ENCODE measurements at regions not wholly inside any gene's neighbourhood (a gene's known extent, or its start where the extent isn't known, plus 50 kb on each side); places are given as distances from the start of the nearest gene placed in this dataset.

DNA sequence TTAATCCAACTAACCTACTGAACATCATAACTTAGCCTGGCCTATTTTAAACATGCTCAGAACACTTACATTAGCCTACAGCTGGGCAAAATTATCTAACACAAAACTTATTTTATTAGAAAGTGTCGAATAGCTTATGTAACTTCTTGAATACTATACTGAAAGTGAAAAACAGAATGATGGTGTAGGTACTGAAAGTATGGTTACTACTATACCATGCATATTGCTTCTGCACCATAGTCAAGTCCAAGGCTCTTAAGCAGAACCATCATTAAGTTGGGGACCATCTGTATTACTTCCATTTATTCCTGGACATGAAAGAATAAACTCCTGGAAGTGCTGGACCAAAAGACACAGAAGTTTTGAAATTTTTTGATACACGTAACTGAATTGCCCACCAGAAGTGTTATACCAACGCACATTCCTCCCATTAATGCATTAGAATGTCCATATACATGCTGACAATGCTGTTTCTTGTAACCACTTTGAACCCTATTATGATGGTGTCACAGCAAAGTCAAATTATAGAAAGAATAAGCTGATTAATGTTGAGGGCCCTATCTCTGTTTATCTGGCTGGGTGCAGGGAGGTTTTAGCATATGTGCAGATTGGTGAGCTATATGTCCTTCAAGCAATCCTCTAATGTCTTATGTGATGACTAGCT lies 375.7 kb downstream of the ACTL7B start:
- TF ChIP-seq, protein P1, sequence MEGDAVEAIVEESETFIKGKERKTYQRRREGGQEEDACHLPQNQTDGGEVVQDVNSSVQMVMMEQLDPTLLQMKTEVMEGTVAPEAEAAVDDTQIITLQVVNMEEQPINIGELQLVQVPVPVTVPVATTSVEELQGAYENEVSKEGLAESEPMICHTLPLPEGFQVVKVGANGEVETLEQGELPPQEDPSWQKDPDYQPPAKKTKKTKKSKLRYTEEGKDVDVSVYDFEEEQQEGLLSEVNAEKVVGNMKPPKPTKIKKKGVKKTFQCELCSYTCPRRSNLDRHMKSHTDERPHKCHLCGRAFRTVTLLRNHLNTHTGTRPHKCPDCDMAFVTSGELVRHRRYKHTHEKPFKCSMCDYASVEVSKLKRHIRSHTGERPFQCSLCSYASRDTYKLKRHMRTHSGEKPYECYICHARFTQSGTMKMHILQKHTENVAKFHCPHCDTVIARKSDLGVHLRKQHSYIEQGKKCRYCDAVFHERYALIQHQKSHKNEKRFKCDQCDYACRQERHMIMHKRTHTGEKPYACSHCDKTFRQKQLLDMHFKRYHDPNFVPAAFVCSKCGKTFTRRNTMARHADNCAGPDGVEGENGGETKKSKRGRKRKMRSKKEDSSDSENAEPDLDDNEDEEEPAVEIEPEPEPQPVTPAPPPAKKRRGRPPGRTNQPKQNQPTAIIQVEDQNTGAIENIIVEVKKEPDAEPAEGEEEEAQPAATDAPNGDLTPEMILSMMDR (IDR thresholded peaks at IDR 0.05) = no peak
- no peak for TF ChIP-seq POLR2A (IDR thresholded peaks at IDR 0.05)

Measured in right lobe of liver (tissue), 4 donors.